ENCODE measurements at regions not wholly inside any gene's neighbourhood (a gene's known extent, or its start where the extent isn't known, plus 50 kb on each side); places are given as distances from the start of the nearest gene placed in this dataset.

GRCh38 chr2:66382091-66382490 lies 52.8 kb upstream of the MEIS1 start:
- Histone ChIP-seq H3K27me3 (ENCODE audit: control insufficient read depth, insufficient read depth, low read length) (no peaks in the 10 kb centered on the region), H3K9me3 (replicated peaks; ENCODE audit: control insufficient read depth, low read depth, low read length) (no peaks in the 10 kb centered on the region), H3K27ac (ENCODE audit: low read length) (no peak overlapping the region), H3K4me1 (ENCODE audit: control insufficient read depth, insufficient read depth, low read length) (no peaks in the 10 kb centered on the region), H3K36me3 (ENCODE audit: control insufficient read depth, insufficient read depth, low read length) (no peaks in the 10 kb centered on the region), H3K4me3 (ENCODE audit: low read length) (no peak overlapping the region)
- WGBS (ENCODE audit: insufficient coverage): no CpG with 5 or more reads among the region's 1 CpG
- DNase-seq: no peak

GRCh38 chr2:66379473-66379872 lies 55.5 kb upstream of the MEIS1 start:
- no peak overlapping the region for H3K27ac ChIP-seq (ENCODE audit: low read length)
- no peaks in the 10 kb centered on the region for H3K4me1 ChIP-seq (ENCODE audit: control insufficient read depth, insufficient read depth, low read length)
- H3K36me3 ChIP-seq (ENCODE audit: control insufficient read depth, insufficient read depth, low read length): no peaks in the 10 kb centered on the region
- H3K27me3 ChIP-seq (ENCODE audit: control insufficient read depth, insufficient read depth, low read length): no peaks in the 10 kb centered on the region
- no peak for DNase-seq
- H3K4me3 ChIP-seq (ENCODE audit: low read length): no peak overlapping the region
- no peaks in the 10 kb centered on the region for H3K9me3 ChIP-seq (replicated peaks; ENCODE audit: control insufficient read depth, low read depth, low read length)

GRCh38 chr2:66377832-66378231 lies 57.1 kb upstream of the MEIS1 start:
- no CpG with 5 or more reads among the region's 6 CpGs for WGBS (ENCODE audit: insufficient coverage)
- Histone ChIP-seq H3K27ac (ENCODE audit: low read length) (no peak overlapping the region), H3K36me3 (ENCODE audit: control insufficient read depth, insufficient read depth, low read length) (no peaks in the 10 kb centered on the region), H3K27me3 (ENCODE audit: control insufficient read depth, insufficient read depth, low read length) (no peaks in the 10 kb centered on the region), H3K4me3 (ENCODE audit: low read length) (no peak overlapping the region), H3K9me3 (replicated peaks; ENCODE audit: control insufficient read depth, low read depth, low read length) (no peaks in the 10 kb centered on the region), H3K4me1 (ENCODE audit: control insufficient read depth, insufficient read depth, low read length) (no peaks in the 10 kb centered on the region)
- peak; percentile 30 for DNase-seq

- Histone ChIP-seq H3K4me1 (ENCODE audit: control insufficient read depth, insufficient read depth, low read length) (no peaks in the 10 kb centered on the region), H3K27me3 (ENCODE audit: control insufficient read depth, insufficient read depth, low read length) (no peaks in the 10 kb centered on the region), H3K4me3 (ENCODE audit: low read length) (no peak overlapping the region), H3K36me3 (ENCODE audit: control insufficient read depth, insufficient read depth, low read length) (no peaks in the 10 kb centered on the region), H3K27ac (ENCODE audit: low read length) (no peak overlapping the region), H3K9me3 (replicated peaks; ENCODE audit: control insufficient read depth, low read depth, low read length) (no peaks in the 10 kb centered on the region)
- no peak for DNase-seq
- WGBS (ENCODE audit: insufficient coverage): no CpG with 5 or more reads among the region's 2 CpGs
Observed at GRCh38 chr2:66370824-66371223, 64.1 kb upstream of the MEIS1 start.

- DNase-seq: no peak
- no peaks in the 10 kb centered on the region for H3K4me1 ChIP-seq (ENCODE audit: control insufficient read depth, insufficient read depth, low read length)
- H3K27me3 ChIP-seq (ENCODE audit: control insufficient read depth, insufficient read depth, low read length): no peaks in the 10 kb centered on the region
- no CpG with 5 or more reads among the region's 2 CpGs for whole genome bisulfite sequencing (ENCODE audit: insufficient coverage)
- no peak overlapping the region for H3K4me3 ChIP-seq (ENCODE audit: low read length)
- H3K36me3 ChIP-seq (ENCODE audit: control insufficient read depth, insufficient read depth, low read length): no peaks in the 10 kb centered on the region
- no peak overlapping the region for H3K27ac ChIP-seq (ENCODE audit: low read length)
- H3K9me3 ChIP-seq (replicated peaks; ENCODE audit: control insufficient read depth, low read depth, low read length): no peaks in the 10 kb centered on the region
Observed at GRCh38 chr2:66366619-66367018, 68.3 kb upstream of the MEIS1 start.

GRCh38 chr2:66364495-66365333 lies 70.2 kb upstream of the MEIS1 start:
- Histone ChIP-seq H3K4me1 (ENCODE audit: control insufficient read depth, insufficient read depth, low read length) (no peaks in the 10 kb centered on the region), H3K36me3 (ENCODE audit: control insufficient read depth, insufficient read depth, low read length) (no peaks in the 10 kb centered on the region), H3K27me3 (ENCODE audit: control insufficient read depth, insufficient read depth, low read length) (no peaks in the 10 kb centered on the region), H3K9me3 (replicated peaks; ENCODE audit: control insufficient read depth, low read depth, low read length) (no peaks in the 10 kb centered on the region), H3K27ac (ENCODE audit: low read length) (peak overlapping the region; percentile 9), H3K4me3 (ENCODE audit: low read length) (no peak overlapping the region)
- DNase-seq: peak; percentile 86
- WGBS (ENCODE audit: insufficient coverage): 33% methylated on average over 1 of the region's 7 CpGs

GRCh38 chr2:66362701-66363100 lies 72.2 kb upstream of the MEIS1 start:
- DNase-seq: no peak
- Histone ChIP-seq H3K27me3 (ENCODE audit: control insufficient read depth, insufficient read depth, low read length) (no peaks in the 10 kb centered on the region), H3K4me1 (ENCODE audit: control insufficient read depth, insufficient read depth, low read length) (no peaks in the 10 kb centered on the region), H3K9me3 (replicated peaks; ENCODE audit: control insufficient read depth, low read depth, low read length) (no peaks in the 10 kb centered on the region), H3K36me3 (ENCODE audit: control insufficient read depth, insufficient read depth, low read length) (no peaks in the 10 kb centered on the region), H3K27ac (ENCODE audit: low read length) (no peak overlapping the region), H3K4me3 (ENCODE audit: low read length) (no peak overlapping the region)
- 63% methylated on average over 3 of the region's 6 CpGs for WGBS (ENCODE audit: insufficient coverage)

GRCh38 chr2:66346231-66346664 lies 88.7 kb upstream of the MEIS1 start:
- WGBS (ENCODE audit: insufficient coverage): 24% methylated on average over 2 of the region's 4 CpGs
- Histone ChIP-seq H3K27ac (ENCODE audit: low read length) (no peak overlapping the region), H3K9me3 (replicated peaks; ENCODE audit: control insufficient read depth, low read depth, low read length) (no peaks in the 10 kb centered on the region), H3K27me3 (ENCODE audit: control insufficient read depth, insufficient read depth, low read length) (no peaks in the 10 kb centered on the region), H3K4me1 (ENCODE audit: control insufficient read depth, insufficient read depth, low read length) (no peaks in the 10 kb centered on the region), H3K36me3 (ENCODE audit: control insufficient read depth, insufficient read depth, low read length) (no peaks in the 10 kb centered on the region), H3K4me3 (ENCODE audit: low read length) (no peak overlapping the region)
- no peak for DNase-seq

GRCh38 chr2:66344087-66344663 lies 90.8 kb upstream of the MEIS1 start:
- Histone ChIP-seq H3K36me3 (ENCODE audit: control insufficient read depth, insufficient read depth, low read length) (no peaks in the 10 kb centered on the region), H3K27ac (ENCODE audit: low read length) (no peak overlapping the region), H3K9me3 (replicated peaks; ENCODE audit: control insufficient read depth, low read depth, low read length) (no peaks in the 10 kb centered on the region), H3K27me3 (ENCODE audit: control insufficient read depth, insufficient read depth, low read length) (no peaks in the 10 kb centered on the region), H3K4me1 (ENCODE audit: control insufficient read depth, insufficient read depth, low read length) (no peaks in the 10 kb centered on the region), H3K4me3 (ENCODE audit: low read length) (no peak overlapping the region)
- DNase-seq: no peak
- WGBS (ENCODE audit: insufficient coverage): no CpG with 5 or more reads among the region's 1 CpG

- no peaks in the 10 kb centered on the region for H3K4me1 ChIP-seq (ENCODE audit: control insufficient read depth, insufficient read depth, low read length)
- no peaks in the 10 kb centered on the region for H3K27me3 ChIP-seq (ENCODE audit: control insufficient read depth, insufficient read depth, low read length)
- H3K27ac ChIP-seq (ENCODE audit: low read length): no peak overlapping the region
- no peak for DNase-seq
- H3K4me3 ChIP-seq (ENCODE audit: low read length): no peak overlapping the region
- H3K9me3 ChIP-seq (replicated peaks; ENCODE audit: control insufficient read depth, low read depth, low read length): no peaks in the 10 kb centered on the region
- no CpG with 5 or more reads among the region's 1 CpG for WGBS (ENCODE audit: insufficient coverage)
- H3K36me3 ChIP-seq (ENCODE audit: control insufficient read depth, insufficient read depth, low read length): no peaks in the 10 kb centered on the region
Observed at GRCh38 chr2:66343259-66343658, 91.7 kb upstream of the MEIS1 start.

Data from muscle of leg (tissue), 3 donors.